HG02798 (cell line): ENCODE measurements at regions not wholly inside any gene's neighbourhood (a gene's known extent, or its start where the extent isn't known, plus 50 kb on each side); places are given as distances from the start of the nearest gene placed in this dataset.
"Not testable (repeated sequence)": the region's sequence is repeated elsewhere in the genome, so short reads cannot be mapped to it uniquely, and the experiment has no call there.

Source experiments
- ATAC-seq: cut with Tn5 transposase; IDR thresholded peaks from one replicate; pipeline ENCODE4 v1.9.1; 2021; ENCODE audit warnings: mild to moderate bottlenecking; ENCODE audit not compliant: unreplicated experiment, poor library complexity

DNA sequence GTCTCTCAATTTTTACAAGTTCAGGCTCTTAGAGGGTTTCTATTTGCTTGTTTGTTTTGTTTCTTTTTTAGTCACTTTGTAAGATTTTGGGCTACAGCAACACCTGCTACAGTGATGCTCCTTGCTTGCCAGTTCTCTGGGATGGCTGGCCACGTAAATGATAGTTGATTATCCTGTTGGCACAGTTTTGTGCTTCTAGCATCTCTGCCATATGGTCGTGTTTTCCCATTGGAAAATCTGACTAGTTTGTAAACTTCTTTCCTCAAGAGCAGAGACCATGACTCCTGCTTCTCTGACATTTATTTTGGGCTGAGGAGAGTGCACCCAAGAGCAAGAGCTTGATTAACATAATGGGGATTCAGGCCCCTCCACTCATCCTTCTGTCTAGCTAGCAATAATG lies 1621.6 kb upstream of the RAG2 start:
- no peak for ATAC-seq

DNA sequence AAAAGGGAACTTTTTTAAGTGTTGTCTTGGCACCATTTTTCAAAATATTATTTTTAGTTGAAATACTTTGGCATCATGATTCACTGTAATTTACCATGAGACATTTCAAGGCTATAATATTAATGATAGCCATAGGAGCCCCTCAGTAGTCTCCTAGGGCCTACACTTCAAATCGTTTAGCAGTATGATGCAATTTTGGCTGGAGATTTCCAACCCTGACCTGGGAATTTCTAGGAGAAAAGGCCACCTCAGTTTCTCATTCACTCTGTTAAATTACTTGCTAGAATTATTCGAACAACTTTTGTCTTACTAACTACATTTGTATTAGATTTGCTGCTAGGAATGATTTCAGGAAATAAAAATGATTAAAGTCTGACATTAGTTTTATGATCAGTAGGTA lies 1610.9 kb upstream of the RAG2 start:
- no peak for ATAC-seq

DNA sequence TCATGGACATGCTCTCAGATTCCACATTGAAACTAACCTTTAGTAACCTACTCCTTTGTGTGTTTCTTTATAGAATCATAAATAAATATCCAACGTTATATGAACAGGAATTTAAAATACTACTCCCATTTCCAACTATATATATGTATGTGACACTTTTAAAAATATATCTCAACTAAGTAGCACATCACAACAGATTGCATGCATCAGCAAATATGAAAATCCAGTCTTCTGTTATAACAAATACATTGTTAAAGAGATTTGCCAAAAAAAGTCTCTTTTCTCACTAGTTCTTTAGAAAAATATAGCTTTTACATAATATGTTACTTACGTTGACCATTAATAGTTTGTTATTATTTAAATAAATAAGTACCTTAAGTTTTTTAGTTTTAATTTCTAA lies 1608.6 kb upstream of the RAG2 start:
- ATAC-seq, result no peak

DNA sequence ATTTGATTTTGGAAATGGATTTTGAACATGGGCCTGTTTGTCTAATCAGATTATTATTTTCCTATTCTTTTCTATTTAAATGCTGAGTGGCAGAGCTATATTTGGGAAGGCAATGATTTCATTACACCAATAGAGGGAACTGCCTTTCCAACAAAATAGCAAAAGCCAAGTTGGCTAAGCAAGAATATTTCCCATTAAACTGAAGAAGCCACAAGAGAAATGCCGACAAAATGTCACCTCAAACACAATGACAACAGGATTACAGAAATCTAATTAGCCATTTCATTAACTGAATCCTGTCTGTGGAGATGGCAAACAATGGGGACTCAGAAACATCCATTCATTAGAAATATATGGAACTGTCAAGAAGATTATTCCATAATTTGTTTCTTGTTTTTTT lies 1593.1 kb upstream of the RAG2 start:
- no peak for ATAC-seq

DNA sequence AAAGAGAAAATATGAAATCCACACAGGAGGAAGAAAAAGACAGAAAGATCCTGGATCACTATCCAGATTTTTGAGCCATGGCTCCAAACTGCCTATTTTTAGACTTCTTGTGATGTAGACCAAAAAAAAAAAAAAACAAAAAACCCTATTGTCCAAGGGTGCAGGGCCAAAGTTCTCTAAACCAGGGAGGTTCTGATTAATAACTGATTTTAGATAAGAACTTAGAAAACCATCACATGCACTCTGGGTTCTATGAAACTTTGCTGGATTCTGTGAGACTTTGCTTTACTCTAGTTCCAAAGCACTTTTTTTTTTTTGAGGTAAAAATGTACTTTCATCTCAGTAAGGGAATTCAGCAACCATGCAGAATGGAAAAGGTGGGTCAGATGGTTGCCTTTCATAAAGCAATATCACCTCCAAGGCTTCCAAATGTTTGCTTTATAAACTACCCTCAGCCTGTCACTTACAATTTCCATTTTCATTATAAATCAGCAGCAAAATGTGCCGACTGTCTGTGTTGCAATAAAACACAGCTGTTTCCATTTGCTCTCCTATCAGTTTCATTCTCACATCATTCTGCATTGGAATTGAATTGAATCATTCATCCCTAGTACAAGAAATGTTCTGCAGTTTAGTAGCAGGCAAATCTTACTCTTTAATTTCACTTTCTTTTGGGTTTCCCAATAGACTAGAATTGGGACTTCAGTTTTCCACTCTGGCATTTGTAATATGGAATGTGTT lies 1584.3 kb upstream of the RAG2 start:
- no peak for ATAC-seq

DNA sequence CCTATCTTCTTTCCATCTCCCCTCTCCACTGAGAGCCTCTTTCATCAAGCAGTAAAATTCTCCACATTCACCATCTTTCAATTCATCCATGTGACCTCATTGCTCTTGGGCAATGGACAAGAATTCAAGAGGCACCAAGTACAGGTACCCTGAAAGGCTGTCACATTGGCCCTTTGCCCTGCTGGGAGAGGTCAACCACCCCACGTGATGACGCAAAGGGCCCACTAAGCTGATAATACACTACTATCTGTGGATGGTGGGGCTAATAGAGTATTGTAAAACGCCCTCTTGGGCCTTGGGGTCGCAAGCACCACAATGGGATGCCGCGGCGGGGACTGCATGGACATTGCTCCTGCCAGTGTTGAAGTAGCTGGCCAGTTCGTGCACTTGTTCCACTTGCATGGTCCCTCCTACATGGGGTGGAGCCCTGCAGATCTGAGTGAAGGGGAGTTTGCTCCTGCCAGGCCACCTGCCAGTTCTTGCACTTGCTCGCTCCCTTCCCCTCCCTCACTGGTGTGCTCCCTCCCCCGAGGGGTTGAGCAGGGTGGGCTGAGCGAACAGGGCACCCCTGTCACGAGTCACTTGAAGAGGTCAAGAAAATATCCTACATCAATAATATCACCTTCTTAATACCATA lies 1578.8 kb upstream of the RAG2 start:
- no peak for ATAC-seq

DNA sequence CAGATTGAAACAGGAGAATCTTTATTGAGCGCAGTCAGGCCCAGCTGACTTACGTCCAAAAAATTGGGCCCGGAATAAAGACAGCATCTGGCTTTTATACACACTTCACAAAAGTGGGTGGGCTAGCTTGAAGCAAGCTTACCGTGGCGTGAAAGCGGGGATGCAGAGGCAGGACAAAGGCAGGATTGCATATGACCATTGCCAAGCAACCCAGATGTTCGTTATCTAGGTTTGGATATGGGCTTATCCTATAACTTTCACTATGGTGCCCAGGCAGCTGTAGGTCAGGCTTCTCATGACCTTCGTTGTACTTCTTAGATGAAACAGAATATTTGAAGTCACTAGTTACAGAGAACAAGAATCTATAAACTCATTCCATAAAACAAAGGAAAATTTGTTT lies 1575.6 kb upstream of the RAG2 start:
- ATAC-seq, result no peak

DNA sequence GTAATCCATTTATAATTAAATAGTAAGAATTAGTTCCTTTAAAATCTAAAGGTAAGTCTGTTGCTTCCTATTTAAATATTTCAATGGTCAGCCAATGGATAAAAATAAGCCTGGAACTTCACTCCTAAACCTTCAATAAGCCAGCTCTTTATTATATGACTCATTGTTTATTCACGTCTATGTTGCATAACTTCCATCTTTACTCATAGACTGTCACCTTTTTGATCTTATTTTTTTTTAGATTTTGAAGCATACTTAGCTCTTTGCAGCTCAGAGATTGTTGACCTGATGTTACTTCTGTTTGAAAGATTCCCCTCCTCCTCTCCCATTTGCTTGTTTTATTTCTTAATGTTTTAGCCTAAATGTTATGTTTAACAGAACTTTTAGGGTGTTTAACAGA lies 1571.2 kb upstream of the RAG2 start:
- no peak for ATAC-seq

DNA sequence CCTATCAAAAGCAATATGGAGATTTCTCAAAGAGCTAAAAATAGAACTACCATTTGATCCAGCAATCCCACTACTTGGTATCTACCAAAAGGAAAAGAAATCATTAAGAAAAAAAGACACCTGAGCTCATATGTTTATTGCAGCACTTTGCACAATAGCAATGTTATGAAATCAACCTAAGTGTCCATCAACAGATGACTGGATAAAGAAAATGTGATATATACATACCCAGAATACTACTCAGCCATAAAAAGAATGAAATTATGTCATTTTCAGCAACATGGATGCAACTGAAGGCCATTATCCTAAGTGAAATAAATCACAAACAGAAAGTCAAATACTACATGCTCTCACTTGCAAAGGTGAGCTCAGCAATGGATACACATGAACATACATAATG lies 1565.5 kb upstream of the RAG2 start:
- ATAC-seq, result no peak

DNA sequence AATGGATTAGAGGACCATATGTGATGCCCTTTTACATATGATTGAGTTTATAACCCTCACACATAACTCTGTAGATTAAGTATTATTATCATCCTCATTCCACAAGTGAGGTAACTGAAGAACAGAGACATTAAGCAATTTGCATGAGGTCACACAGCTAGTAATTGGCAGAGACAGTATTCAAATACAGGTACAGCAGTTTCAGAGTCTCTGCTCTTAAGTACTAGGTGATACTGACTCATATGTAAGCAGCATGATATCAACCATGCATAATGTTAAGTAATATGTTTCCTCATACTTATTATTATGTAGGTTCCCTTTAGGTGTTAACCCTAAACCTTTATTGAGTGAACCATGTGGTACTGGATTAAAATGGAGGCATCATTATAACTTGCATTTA lies 1562.4 kb upstream of the RAG2 start:
- no peak for ATAC-seq

DNA sequence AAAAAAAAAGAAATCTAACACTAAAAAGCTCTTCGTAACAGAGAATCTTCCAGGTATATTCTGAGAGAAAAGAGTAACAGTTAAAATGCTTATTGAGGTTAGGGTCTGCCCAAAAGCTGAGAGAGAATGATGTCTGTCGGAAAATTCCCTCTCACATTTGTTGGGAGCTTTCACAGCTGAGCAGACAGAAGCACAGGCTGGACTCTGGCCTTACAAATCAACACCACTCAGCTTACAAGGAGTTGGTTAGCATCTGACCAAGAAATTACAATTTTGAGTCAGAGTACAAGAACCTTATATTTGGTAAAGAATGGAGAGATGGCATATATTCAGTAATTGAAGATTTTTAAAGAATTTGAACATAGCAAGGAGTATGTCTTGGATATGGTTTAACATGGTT lies 1561.0 kb upstream of the RAG2 start:
- no peak for ATAC-seq

DNA sequence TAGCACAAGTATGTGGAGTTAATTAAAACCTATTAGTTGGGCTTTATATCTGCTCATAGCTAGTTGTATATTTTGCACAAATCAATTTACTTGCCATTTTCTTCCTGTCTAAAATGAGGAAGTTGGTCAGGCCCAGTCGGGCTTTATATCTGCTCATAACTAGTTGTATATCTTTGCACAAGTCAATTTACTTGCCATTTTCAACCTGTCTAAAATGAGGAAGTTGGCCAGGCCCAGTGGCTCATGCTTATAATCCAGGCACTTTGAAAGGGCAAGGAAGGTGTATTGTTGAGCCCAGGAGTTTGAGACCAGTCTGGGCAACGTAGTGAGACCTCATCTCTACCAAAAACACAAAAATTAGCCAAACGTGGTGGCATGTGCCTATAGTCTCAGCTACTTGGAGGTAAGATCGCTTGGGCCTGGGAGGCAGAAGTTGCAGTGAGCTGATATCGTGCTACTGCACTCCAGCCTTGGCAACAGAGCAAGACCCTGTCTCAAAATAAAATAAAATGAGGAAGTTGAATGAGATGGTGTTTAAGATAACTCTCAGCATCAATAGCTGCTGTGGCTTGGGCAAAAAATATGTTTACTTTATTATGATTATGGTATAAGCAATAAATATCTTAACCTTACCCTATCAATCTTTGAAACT lies 1558.6 kb upstream of the RAG2 start:
- no peak for ATAC-seq

DNA sequence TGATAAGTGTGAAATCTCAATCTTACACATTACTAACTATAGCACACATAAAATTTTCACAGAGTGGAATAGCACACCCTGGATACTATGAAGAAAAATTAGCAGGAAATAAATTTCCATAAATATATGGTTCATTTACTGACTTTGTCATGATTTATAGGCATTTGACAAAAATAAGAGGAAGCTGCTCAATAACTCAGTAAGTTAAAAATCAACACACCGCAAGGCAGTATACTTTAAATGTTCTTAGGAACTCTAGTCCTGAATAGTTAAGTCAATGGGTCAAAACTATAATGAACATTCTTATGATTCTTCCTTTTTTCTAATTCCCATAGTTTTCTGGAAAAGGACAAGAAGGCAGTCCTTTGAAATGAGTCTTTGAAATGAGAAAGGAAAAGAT lies 1557.8 kb upstream of the RAG2 start:
- no peak for ATAC-seq

DNA sequence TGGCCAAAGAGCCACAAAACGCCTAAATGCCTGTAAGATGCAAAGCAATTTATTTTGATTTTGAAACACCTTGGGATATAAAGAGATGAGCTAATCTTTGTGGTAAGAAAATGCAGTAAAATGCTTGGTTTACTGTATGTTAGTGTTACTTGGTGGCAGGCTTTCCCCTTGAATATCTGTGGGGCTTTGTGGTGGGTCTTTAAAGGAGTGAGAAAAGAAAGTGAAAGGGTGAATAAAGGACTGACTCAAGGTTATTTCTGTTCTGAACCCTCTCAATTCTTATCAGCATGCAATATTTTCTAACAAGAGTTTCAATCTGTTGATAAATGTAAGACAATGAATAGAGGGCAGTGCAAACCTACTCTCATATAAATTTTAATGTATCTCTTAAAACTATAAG lies 1555.9 kb upstream of the RAG2 start:
- ATAC-seq, result no peak

DNA sequence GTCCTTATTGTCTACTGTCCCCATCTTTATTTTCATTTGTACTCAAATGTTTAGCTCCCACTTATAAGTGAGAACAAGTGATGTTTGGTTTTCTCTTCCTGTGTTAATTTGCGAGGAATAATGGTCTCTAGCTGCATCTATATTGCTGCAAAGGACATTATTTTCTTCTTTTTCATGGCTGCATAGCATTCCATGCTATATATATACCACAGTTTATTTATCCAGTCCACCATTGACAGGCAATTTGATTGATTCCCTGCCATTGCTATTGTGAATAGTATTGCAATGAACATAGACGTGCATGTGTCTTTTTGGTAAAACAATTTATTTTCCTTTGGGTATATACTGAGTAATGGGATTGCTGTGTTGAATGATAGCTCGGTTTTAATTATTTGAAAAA lies 1545.8 kb upstream of the RAG2 start:
- no peak for ATAC-seq

DNA sequence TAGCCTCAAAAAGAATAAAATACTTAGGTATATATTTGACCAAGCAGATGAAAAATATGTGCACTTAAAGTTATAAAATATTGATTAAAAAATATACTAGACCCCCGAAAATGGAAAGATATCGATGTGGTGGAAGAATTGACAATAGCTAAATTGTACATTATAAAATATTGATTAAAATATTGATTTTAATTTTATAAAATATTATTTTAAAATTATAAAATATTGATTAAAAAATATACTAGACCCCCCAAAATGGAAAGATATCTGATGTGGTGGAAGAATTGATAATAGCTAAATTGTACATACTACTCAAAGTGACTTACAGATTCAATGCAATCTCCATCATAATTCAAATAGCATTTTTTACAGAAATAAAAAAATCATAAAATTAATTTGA lies 1540.9 kb upstream of the RAG2 start:
- no peak for ATAC-seq

DNA sequence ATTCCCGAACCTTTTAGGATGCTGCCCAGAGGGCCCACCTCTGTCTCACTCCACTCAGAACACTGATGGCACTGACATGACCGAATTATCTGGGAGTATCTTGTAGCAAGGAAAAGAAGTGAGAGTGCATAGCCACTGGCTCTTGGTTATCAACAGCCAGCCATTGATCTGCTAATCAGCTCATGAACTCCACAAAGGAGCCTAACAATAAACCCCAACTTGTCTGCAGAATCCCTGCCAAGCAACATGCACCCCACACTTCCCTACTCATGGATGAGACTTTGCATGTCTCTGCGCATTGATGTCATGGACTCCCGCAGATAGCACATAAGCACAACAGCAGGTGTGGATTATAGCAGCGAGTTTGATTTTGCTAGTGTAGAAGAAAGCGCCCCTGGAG lies 1538.9 kb upstream of the RAG2 start:
- no peak for ATAC-seq

DNA sequence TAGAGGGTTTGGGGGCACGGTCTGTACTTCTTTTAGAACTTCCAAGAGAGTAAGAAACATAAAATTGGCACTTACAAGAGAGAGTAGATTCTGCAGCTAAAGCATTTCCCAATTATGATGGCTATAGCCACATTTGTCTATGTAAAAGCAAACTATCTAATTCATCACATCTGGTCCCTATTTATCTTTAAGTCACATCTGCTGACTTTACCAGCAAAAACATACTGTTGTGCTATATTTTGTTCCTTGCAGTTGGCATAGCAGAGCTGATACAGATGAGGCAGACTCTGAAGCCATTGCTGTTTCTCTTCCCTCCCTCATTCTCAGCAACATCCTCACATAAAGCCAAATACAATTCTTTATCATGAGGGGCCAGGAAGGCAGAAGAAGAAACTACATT lies 1533.5 kb upstream of the RAG2 start:
- no peak for ATAC-seq

DNA sequence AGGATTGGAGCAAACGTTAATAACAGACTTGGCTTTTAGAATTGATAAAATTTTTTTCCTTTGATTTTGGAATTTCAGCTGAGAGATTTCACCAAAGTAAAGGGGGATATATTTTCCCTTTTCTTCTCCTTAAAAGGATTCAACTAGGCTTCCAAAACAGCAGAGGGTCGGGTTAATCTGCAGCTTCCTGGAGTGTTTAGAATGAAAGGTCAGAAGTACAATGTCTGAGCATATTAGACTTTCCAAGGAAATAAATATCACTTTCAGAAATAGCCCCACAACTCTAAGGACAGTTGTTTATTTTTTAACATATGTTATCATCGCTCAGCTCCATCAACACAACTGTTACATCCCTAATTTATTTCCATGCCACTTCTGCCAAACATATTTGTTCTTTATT lies 1532.9 kb upstream of the RAG2 start:
- no peak for ATAC-seq

DNA sequence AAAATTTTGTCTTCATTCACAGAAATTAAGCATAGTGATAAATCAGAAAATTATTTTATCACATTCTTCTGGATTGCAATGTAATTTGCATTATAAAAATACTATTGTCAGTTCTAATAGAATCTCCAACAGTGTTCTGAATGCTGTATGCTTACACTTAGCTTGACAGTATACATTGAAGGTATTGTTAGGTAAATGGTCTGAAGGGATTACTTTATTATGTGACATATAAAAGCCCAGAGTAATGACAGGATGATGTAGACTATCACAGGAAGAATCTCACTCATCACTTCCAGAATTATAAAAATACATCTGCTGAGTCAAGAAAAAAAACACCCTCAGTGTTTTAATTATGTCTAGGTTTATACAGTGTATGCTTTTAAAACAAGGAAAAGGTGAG lies 1532.5 kb upstream of the RAG2 start:
- no peak for ATAC-seq

DNA sequence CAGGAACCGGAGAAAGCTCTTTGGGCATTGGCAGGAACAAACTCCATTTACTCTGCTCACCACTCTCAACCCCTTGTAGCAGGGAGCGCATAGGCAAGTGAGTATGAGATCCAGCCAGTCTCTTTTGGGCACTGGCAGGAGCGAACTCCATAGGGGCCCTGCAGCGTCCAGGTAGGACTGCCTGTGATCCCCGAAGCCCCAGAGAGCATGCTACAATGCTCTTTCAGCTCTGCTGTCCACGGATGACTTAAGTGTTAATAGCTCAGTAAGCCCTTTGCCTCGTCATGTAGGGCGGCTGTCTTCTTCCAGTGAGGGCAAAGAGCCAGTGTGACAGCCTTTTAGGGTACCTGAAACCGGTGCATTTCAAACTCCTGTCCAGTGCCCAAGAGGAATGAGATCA lies 1525.6 kb upstream of the RAG2 start:
- ATAC-seq, result no peak

DNA sequence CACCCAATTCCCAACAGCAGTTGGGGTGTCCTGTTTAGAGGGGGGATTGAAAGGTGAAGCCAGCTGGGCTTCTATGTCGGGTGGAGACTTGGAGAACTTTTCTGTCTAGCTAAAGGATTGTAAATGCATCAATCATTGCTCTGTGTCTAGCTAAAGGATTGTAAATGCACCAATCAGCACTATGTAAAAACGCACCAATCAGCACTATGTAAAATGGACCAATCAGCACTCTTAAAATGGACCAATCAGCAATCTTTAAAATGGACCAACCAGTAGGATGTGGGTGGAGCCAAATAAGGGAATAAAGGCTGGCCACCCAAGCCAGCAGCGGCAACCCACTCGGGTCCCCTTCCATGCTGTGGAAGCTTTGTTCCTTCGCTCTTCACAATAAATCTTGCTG lies 1518.6 kb upstream of the RAG2 start:
- ATAC-seq, result not testable (repeated sequence)
